SK-N-MC (cell line): ENCODE measurements at regions not wholly inside any gene's neighbourhood (a gene's known extent, or its start where the extent isn't known, plus 50 kb on each side); places are given as distances from the start of the nearest gene placed in this dataset.

Experiments
- EZH2 ChIP-seq: fragments of 200-600 bp; sonication (generic); IDR thresholded peaks from one replicate; pipeline ENCODE4 v1.6.1; 2017; ENCODE audit warnings: antibody characterized with exemption
- FOXP2 ChIP-seq: optimal IDR thresholded peaks from 2 replicates; pipeline ENCODE3; 2011; ENCODE audit warnings: mild to moderate bottlenecking, moderate library complexity; ENCODE audit not compliant: insufficient read depth; ENCODE audit errors: extremely low read length, control extremely low read depth
- POLR2AphosphoS5 ChIP-seq: IDR thresholded peaks from 2 replicates; pipeline ENCODE4 v1.6.1; 2012; ENCODE audit warnings: mild to moderate bottlenecking, low read depth, low read length, borderline replicate concordance

GRCh38 chr10:123575105-123575504 is 91.0 kb upstream of the GPR26 start:
- TF ChIP-seq POLR2AphosphoS5 (no peak), FOXP2 (no peak), EZH2 (no peak)
